Uterus (tissue), 2 donors: ENCODE measurements at regions not wholly inside any gene's neighbourhood (a gene's known extent, or its start where the extent isn't known, plus 50 kb on each side); places are given as distances from the start of the nearest gene placed in this dataset.

Experiments
- CTCF ChIP-seq, 4 experiments: fragments of 200-600 bp in 2 of 4; fragments of 450-650 bp in 2 of 4; sonication (generic) in 2 of 4; IDR thresholded peaks; one replicate each; pipeline ENCODE4 v1.5.1; 2016 to 2019; ENCODE audit warnings: antibody characterized with exemption in 4 of 4, mild to moderate bottlenecking in 2 of 4, moderate library complexity in 1 of 4
- POLR2A ChIP-seq, 2 donors: fragments of 450-650 bp; IDR thresholded peaks; one replicate each; pipeline ENCODE4 v1.6.1; 2016; ENCODE audit warnings: antibody characterized with exemption in 2 of 2, mild to moderate bottlenecking in 1 of 2, moderate library complexity in 1 of 2

GRCh38 chr3:144569651-144570050, 598.0 kb downstream of the DIPK2A start:
- TF ChIP-seq POLR2A (IDR thresholded peaks at IDR 0.05) (no peak), CTCF (IDR thresholded peaks at IDR 0.05) (no peak)
